ENCODE measurements at regions not wholly inside any gene's neighbourhood (a gene's known extent, or its start where the extent isn't known, plus 50 kb on each side); places are given as distances from the start of the nearest gene placed in this dataset.

DNA sequence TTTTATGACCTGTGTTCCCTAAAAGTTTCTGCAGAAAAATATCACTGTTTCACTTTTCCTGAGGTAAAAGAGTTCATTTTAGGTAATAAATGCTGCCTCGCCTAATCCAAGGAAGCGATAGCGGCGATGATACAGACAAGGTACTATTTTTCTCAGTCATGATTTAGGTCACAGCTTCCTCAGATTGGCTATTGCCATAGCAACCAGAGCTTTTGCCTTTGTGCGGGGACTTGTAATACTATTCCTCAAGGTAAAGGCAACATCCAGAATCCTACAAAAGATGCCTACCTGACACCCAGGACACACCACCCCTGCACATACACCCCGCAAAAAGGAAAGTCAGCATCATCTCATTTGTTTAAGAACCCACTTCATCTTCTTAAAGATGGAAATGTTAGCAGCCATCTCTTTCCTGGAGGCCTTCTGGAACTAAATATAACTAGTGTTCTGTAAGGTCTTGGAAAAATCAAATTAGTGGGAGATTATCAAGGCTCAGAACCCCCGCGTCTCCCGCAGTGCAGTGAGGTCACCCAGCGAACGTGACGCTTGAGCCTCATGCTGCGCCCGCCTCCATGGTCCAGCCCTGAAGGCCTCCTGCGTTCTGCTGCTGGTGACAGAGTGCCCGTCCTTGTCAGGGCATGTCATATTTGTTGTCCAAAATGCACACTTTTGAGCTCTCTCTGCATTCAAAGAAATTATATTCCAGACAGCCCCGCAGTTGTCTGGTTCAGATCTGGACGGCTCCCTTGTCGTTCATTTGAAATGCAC, 402.0 kb upstream of the RNF32 start:
- no peaks in the 10 kb centered on the region for H3K36me3 Mint-ChIP-seq (ENCODE audit: low read depth)
- no peak for ATAC-seq
- POLR2A ChIA-PET = no interaction called here

DNA sequence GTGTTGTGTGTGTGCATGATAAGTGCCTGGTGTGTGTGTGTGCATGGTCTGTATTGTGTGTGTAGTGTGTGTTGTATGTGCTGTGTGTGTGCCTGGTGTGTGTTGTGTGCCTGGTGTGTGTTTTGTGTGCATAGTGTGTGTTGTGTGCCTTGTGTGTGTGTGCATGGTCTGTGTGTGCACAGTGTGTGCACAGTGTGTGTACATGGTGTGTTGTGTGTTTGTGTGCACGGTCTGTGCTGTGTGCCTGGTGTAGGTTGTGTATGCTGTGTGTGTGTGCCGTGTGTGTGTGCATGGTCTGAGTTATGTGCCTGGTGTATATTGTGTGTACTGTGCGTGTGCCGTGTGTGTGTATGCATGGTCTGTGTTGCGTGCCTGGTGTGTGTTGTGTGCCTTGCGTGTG, 403.0 kb upstream of the RNF32 start:
- peaks cover 3% of the 10 kb centered on the region for H3K27me3 Mint-ChIP-seq
- no peak overlapping the region for H3K4me3 Mint-ChIP-seq
- ATAC-seq = no peak
- H3K36me3 Mint-ChIP-seq (ENCODE audit: low read depth) = no peaks in the 10 kb centered on the region
- no peak overlapping the region for H3K27ac Mint-ChIP-seq
- CTCF ChIA-PET = no interaction called here
- no peak for DNase-seq
- no peaks in the 10 kb centered on the region for H3K9me3 Mint-ChIP-seq (ENCODE audit: low read depth)
- POLR2A ChIA-PET = no interaction called here
- H3K4me1 Mint-ChIP-seq = no peaks in the 10 kb centered on the region
- intact Hi-C loops (cut with DNase I, micrococcal nuclease) = no loop called here

More for the DNA sequence above, 402.0 kb upstream of the RNF32 start:
- CTCF ChIA-PET = no interaction called here
- Mint-ChIP-seq H3K9me3 (ENCODE audit: low read depth) (no peaks in the 10 kb centered on the region), H3K4me3 (no peak overlapping the region), H3K27me3 (peaks cover 3% of the 10 kb centered on the region), H3K27ac (no peak overlapping the region), H3K4me1 (no peaks in the 10 kb centered on the region)
- intact Hi-C loops (cut with DNase I, micrococcal nuclease) = no loop called here
- no peak for DNase-seq

DNA sequence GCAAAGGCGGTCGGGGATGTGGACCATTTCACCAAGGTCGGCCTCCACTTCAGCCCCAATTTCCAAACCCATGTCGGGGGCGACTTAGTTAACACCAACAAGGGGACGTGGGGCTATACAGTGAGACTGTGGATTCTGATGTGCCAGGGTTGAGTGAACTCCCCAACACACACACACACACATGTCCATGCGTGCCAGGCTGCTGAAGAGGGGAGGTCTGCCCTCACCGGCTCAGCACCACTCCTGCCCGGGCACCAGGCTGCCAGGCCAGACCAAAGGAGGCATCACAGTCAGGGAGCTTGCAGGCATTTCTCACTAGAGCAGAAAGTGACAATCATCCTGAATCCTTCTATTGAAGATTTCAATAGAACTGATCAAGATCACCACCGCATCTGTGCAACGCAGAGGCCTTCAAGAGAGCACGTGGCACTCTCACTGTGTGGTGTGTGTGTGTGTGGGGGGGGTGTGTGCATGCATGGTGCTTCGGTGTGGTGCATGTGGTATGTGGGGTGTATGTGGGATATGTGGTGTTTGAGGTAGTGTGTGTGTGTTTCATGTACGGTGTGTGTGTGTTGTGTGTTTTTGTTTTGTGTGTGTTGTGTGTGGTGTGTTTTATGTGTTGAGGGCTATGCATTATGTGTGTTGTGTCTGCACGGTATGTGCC, 403.5 kb upstream of the RNF32 start:
- CTCF ChIA-PET = no interaction called here
- H3K9me3 Mint-ChIP-seq (ENCODE audit: low read depth) = no peaks in the 10 kb centered on the region
- POLR2A ChIA-PET = no interaction called here
- H3K36me3 Mint-ChIP-seq (ENCODE audit: low read depth) = no peaks in the 10 kb centered on the region
- intact Hi-C loops (cut with DNase I, micrococcal nuclease) = no loop called here
- peaks cover 3% of the 10 kb centered on the region for H3K27me3 Mint-ChIP-seq
- no peak for DNase-seq
- no peaks in the 10 kb centered on the region for H3K4me1 Mint-ChIP-seq
- ATAC-seq = no peak
- H3K27ac Mint-ChIP-seq = no peak overlapping the region
- H3K4me3 Mint-ChIP-seq = no peak overlapping the region

DNA sequence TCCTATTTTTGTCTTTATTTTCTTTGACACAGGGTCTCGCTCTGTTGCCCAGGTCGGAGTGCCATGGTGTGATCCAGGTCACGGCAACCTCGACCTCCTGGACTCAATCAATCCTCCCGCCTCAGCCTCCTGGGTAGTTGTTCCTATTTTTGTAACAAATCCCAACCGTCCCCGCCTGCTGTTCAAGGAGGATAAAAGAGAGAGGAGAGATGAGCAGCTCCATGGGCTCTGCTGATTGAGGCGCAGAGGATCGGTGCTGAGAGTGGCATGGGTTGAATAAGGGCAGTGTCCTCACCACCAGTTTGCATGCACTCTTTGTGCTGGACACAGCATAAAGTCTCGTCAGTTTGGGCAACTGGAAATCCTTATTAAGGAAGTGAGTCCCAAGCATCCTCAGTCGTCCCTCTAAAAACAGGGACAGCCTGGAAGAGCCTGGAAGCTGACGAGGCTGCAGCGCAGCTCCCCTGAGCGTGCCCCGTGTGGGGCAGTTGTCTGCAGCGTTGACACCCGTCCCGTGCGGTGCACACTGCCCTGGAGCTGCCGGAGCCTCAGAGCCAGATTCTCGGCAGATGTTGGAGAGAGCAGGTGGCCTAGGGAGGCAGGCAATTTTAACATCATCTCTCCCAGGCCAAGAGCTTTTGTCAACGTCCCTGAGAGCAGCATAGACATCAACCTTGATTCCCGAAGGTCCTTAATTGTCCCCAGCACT, 404.2 kb upstream of the RNF32 start:
- no peaks in the 10 kb centered on the region for H3K9me3 Mint-ChIP-seq (ENCODE audit: low read depth)
- no peak for ATAC-seq
- ChIA-PET POLR2A (no interaction called here), CTCF (no interaction called here)
- no peak overlapping the region for H3K27ac Mint-ChIP-seq
- no peaks in the 10 kb centered on the region for H3K4me1 Mint-ChIP-seq
- no peak for DNase-seq
- no peaks in the 10 kb centered on the region for H3K36me3 Mint-ChIP-seq (ENCODE audit: low read depth)
- peaks cover 3% of the 10 kb centered on the region for H3K27me3 Mint-ChIP-seq
- H3K4me3 Mint-ChIP-seq = no peak overlapping the region
- intact Hi-C loops (cut with DNase I, micrococcal nuclease) = no loop called here

DNA sequence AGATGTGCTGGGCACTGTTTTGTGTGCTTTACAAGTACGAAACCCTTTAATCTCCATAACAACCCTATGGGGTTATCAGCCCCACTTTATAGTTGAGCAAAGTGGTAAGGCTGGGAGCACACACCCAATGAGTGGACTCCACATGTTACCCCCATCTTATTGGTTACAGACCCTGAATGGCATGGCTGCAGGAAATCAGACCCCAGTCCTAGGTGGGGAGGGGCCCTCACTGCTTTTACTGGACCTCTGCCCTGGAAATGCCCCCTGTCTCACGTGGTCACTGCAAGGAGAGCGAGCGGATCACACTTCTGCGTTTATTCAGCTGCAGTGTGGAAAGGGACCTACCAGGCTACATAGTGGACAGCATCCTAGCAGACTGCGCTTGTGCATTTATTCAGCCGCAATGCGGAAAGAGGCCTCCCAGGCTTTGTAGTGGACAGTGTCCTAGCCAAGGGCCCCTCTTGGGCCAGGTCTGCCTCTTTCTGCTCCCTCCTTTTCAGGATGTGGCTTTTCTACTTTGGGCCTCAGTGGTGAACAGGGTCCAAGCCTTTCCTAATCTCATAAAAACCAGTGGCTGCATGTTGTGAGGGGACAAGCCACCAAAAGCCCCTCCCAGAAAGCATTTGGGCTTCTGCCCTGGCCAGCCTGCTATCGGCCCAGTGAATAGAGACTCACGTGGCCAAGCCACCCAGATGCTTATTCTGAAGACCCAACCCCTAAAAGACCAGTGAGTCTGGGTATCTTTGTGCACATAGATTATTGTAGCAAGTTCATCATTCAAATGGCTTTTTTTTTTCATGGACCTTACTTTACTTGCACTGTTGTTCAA, 405.7 kb upstream of the RNF32 start:
- no peaks in the 10 kb centered on the region for H3K4me1 Mint-ChIP-seq
- H3K36me3 Mint-ChIP-seq (ENCODE audit: low read depth) = no peaks in the 10 kb centered on the region
- no peak for DNase-seq
- H3K27ac Mint-ChIP-seq = no peak overlapping the region
- H3K4me3 Mint-ChIP-seq = no peak overlapping the region
- ChIA-PET CTCF (no interaction called here), POLR2A (no interaction called here)
- no peaks in the 10 kb centered on the region for H3K9me3 Mint-ChIP-seq (ENCODE audit: low read depth)
- peaks cover 3% of the 10 kb centered on the region for H3K27me3 Mint-ChIP-seq
- ATAC-seq = no peak
- intact Hi-C loops (cut with DNase I, micrococcal nuclease) = no loop called here

DNA sequence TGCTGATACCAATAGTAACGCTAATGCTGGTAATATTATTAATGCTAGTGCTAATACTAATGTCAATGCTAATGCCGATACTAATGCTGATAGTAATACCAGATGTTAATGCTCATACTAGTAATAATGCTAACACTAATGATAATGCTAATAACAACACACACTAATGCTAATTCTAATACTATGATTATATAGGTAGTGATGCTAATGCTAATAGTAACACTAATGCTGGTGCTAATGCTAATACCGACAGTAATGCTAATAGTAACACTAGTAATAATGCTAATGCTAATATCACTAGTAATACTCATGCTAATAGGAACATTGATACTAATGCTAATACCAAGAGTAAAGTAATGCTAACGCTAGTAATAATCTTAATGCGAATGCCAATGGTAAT, 406.4 kb upstream of the RNF32 start:
- Mint-ChIP-seq H3K27me3 (peaks cover 3% of the 10 kb centered on the region), H3K9me3 (ENCODE audit: low read depth) (no peaks in the 10 kb centered on the region), H3K27ac (no peak overlapping the region), H3K4me1 (no peaks in the 10 kb centered on the region), H3K4me3 (no peak overlapping the region), H3K36me3 (ENCODE audit: low read depth) (no peaks in the 10 kb centered on the region)
- CTCF ChIA-PET = no interaction called here
- DNase-seq (no peak), ATAC-seq (no peak)
- intact Hi-C loops (cut with DNase I, micrococcal nuclease) = no loop called here
- POLR2A ChIA-PET = no interaction called here

DNA sequence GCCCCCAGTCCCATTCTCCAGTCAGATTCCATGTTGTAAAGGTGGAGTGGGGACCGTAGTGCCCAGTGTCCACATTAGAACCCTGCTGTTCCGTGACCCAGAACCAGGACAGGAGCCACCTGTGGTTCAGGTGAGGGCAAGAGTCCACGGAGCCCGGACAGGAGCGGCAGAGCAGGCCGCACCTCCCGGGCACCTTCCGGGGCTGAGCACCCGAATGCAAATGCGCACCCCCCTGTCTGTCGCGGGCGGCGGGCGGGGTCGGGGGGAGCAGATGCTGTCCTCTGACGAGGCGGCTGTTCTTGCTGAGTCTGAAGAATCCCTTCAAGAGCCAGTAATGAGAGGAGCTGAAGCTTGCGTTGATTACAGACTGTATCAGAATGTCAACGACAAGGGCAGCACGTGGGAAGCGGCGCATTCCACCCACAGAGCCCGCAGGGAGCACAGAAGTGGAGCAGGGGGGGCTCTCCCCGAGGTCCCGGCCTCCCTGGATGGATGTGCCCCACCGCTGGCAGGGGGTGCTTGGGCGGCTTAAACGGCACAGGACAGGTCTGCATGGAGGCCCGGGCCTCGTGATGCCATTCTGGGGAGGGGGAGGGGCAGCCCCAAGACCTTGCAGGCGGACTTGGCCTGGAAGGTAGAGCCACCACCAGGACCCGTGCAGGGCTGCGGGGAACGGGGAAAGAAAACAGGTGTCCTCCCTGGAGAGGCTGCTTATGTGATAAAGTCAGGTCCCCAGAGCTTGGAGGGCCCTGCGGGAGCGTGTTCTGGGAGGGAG, 407.5 kb upstream of the RNF32 start:
- Mint-ChIP-seq H3K27me3 (peaks cover 3% of the 10 kb centered on the region), H3K27ac (no peak overlapping the region), H3K36me3 (ENCODE audit: low read depth) (no peaks in the 10 kb centered on the region), H3K4me3 (no peak overlapping the region), H3K9me3 (ENCODE audit: low read depth) (no peaks in the 10 kb centered on the region), H3K4me1 (no peaks in the 10 kb centered on the region)
- ChIA-PET CTCF (no interaction called here), POLR2A (interaction anchor here (0.6 kb wide), 1 partner anchor 718 kb away, joined by 4 read pairs; no protein-coding TSS in a partner anchor)
- ATAC-seq (no peak), DNase-seq (no peak)
- intact Hi-C loops (cut with DNase I, micrococcal nuclease) = no loop called here

DNA sequence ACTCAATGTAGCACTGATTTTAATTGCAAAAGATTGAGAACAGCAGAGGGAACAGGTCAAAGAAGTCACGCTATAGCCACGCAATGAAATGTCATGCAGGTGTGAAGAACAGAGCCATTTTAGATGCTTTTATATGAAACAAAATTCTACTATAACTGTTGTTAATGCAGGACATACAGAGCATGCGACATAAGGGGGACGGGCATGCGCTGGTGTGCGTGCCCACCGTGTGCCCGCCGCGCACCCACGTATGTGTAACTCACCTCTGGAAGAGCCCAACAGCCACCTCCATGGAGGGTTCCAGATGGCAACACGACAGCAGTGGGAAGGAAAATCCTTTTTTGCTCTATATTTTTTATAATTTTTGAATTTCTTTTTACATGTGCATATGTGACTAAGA, 410.0 kb upstream of the RNF32 start:
- DNase-seq (no peak), ATAC-seq (no peak)
- intact Hi-C loops (cut with DNase I, micrococcal nuclease) = no loop called here
- POLR2A ChIA-PET = no interaction called here
- CTCF ChIA-PET = no interaction called here
- H3K27me3 Mint-ChIP-seq = no peaks in the 10 kb centered on the region
- H3K9me3 Mint-ChIP-seq (ENCODE audit: low read depth) = no peaks in the 10 kb centered on the region
- no peaks in the 10 kb centered on the region for H3K4me1 Mint-ChIP-seq
- no peak overlapping the region for H3K27ac Mint-ChIP-seq
- no peak overlapping the region for H3K4me3 Mint-ChIP-seq
- no peaks in the 10 kb centered on the region for H3K36me3 Mint-ChIP-seq (ENCODE audit: low read depth)

DNA sequence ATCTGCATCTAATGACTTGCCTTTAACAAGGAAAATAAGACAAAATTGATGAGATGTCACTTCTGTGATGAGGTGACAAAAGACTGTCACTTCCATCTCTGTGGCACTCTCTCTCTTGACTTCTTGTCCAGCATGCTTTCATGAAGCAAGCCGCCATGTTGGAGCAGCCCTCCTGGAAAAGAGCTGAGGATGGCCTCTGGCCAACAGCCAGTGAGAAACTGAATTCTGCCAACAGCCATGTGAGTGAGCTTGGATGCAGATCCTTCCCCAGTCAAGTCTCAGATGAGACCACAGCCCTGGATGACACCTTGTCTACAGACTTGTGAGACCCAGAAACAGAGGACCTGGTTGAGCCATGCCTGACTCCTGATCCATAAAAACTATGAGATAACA, 412.6 kb upstream of the SHH start:
- Mint-ChIP-seq H3K4me3 (no peak overlapping the region), H3K27me3 (peaks cover 3% of the 10 kb centered on the region), H3K9me3 (ENCODE audit: low read depth) (no peaks in the 10 kb centered on the region), H3K27ac (no peak overlapping the region), H3K4me1 (no peaks in the 10 kb centered on the region), H3K36me3 (ENCODE audit: low read depth) (no peaks in the 10 kb centered on the region)
- ChIA-PET CTCF (interaction anchor here (0.6 kb wide), 1 partner anchor 416 kb away, joined by 5 read pairs; no protein-coding TSS in a partner anchor), POLR2A (no interaction called here)
- ATAC-seq = no peak
- intact Hi-C loops (cut with DNase I, micrococcal nuclease) = no loop called here
- DNase-seq = no peak

DNA sequence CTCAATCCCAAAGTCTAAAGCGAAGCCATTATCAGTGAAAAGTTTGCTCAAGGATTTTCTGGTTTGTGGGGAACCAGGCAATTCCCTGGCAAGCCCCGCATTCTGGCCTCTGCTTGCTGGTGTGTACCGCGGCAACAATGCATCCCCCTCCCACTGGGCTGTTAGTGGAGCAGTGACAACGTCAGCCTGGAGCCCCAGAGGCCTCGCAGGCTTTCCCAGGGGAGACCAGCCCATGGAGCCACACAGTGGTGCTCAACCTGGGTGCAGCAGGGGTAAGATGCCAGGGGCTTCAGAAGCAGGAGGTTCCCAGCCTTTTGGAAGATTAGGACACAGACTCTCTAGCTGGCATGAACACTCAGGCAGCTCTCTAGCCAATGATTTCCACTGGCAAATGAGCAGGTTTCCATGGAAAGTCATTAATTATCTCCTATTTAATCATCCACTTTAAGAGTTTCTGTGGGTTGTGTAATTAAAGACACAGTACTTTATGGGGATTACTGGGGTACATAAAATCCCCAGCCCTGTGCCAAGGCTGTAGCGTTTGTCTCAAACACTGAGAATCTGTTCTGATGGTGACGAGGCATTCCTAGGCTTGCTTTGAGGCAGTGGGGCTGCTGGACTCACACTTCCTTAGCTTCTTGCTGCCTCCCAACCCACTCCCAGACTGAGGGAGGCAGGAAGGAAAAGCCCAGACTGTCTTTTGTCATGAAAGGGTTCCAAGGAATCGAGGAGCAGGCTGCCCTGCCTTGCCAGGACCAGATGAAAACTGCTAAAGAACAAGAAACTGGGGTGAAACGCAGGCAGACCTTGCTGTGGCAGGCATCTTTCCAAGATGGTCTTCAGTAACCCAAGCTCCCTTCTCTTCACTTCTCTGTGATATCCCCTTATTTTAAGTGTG, 411.9 kb upstream of the SHH start:
- no peaks in the 10 kb centered on the region for H3K36me3 Mint-ChIP-seq (ENCODE audit: low read depth)
- H3K4me3 Mint-ChIP-seq = no peak overlapping the region
- no peaks in the 10 kb centered on the region for H3K9me3 Mint-ChIP-seq (ENCODE audit: low read depth)
- H3K27ac Mint-ChIP-seq = no peak overlapping the region
- peaks cover 5% of the 10 kb centered on the region for H3K27me3 Mint-ChIP-seq
- DNase-seq = no peak
- intact Hi-C loops (cut with DNase I, micrococcal nuclease) = no loop called here
- ChIA-PET CTCF (no interaction called here), POLR2A (no interaction called here)
- ATAC-seq = no peak
- no peaks in the 10 kb centered on the region for H3K4me1 Mint-ChIP-seq

All from activated CD4-positive, alpha-beta T cell treated with anti-CD3 and anti-CD28 coated beads for 36 hours (primary cell).